CD4-positive, alpha-beta T cell treated with Interferon gamma for 1 hour (primary cell): ENCODE measurements at regions not wholly inside any gene's neighbourhood (a gene's known extent, or its start where the extent isn't known, plus 50 kb on each side); places are given as distances from the start of the nearest gene placed in this dataset.
"Not testable (repeated sequence)": the region's sequence is repeated elsewhere in the genome, so short reads cannot be mapped to it uniquely, and the experiment has no call there.

ENCODE experiments used
- DNase-seq: peaks from one replicate; pipeline ENCODE4 v3.0.0-alpha.2; 2020

DNA sequence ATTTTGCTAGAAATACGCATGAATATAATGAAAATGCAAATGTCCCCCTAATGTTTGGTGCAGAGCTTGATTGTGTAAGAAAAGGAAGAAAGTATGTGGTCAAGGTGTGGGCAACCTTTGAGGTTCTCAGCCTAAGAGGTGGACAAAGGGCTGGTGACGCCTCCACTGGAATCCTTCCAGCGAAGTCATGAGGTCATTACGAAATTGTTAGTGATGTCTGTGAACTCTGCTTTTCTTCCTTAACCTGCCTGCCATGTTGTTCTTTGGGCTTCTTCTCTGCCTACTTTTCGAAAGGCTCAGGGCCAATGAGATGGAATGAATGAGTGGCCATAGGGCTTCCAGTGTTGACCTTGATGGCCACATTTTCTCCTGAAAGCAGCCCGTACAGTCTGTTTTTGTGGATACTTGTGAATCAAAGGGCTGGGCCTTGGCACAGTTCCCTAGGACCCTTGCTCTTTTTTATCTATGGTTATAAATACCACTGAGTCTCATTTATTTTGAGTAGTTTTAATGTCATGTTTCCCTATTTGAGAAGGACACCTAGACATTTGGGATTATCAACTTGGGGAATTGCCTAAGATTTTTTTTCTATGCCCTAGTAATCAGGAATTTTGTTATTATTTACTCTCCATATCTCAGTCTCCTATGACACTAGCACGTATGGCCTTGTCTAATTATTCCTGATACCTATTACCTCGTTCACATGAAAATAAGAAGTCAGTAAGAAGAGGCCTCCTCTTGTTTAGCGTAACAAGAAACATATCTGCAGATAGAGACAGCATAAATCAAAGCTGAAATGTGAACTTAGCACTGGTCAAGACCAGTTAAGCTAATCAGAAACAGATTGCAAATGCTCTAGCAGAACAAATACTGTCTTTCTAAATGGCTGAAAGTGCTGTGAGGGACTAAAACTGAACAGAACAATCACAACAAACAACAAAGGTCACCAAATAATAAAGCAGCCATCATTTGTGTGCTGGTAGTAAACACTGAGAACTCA lies 334.6 kb downstream of the BCL2L11 start:
- DNase-seq = not testable (repeated sequence)

DNA sequence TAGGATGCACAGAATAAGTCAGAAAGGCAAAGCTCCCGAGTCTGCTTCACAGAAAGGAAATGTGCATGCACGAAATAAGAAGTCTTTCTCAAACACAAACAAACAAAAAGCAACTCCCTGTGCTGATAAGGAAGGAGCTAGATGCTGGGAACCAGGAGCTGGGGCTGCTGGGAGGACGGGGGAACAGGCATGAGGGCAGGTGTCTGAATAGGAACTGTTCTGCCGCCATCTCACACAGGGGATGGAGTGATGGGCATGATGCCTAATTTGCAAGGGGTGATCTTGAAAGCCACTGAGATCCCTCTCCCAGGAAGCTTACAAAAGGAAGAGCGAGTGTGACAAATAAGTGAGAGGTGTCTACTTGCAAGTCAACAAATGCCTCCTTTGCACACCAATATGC lies 336.5 kb downstream of the BCL2L11 start:
- not testable (repeated sequence) for DNase-seq

DNA sequence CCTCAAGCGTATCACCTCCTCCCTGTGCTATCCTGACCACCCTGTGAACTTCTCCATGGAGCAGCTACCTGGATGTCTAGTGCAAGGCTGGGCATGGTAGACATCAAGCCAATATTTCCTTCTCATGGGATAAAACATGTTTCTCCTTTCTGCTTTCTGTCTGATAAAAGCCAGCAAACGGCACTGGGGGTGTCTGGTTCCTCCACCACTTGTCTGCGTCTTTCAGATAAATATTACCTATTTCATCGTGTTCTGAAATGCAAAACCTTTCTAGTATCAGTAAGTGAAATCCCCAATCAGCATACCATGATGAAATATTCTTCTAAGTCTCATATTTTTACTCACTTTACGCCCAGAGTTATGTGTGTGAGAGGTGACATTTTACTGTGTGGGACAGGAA lies 340.2 kb downstream of the BCL2L11 start:
- not testable (repeated sequence) for DNase-seq

DNA sequence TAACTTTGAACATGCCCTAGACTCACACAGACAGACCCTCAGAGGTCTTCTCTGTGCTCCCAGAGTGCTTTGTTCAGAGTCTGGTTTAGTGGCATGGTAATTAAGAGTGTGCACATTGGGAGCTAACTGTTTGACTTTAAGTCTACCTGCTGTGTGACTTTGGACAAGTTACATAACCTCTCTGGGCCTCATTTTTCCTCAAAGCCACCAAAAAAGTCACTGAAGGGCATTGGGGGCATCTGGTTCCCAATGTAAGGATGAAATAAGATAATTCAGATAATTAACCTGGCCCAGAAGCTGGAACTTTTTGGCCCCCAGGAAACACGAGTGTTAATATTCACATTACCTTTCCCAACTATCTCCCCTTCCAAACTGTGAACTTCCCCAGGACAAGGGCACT lies 341.1 kb downstream of the BCL2L11 start:
- not testable (repeated sequence) for DNase-seq

DNA sequence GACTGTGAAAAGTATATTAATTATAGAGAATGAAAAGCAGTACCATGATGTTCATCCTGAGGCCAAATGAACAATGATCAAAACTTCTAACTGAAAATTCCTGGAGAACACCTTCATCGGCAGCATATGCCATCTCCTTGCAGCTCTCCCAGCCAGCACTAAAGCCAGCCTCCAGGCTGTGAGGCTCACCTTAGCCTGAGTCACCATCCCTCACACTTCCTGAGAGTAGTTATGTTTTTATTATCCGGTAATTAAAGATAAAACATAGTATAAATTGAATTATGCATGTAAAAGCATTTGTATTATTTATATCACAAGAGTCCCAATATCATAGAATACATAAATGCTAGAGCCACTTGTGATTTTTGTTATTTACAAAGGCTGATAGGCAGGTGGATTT lies 341.9 kb downstream of the BCL2L11 start:
- DNase-seq = not testable (repeated sequence)

DNA sequence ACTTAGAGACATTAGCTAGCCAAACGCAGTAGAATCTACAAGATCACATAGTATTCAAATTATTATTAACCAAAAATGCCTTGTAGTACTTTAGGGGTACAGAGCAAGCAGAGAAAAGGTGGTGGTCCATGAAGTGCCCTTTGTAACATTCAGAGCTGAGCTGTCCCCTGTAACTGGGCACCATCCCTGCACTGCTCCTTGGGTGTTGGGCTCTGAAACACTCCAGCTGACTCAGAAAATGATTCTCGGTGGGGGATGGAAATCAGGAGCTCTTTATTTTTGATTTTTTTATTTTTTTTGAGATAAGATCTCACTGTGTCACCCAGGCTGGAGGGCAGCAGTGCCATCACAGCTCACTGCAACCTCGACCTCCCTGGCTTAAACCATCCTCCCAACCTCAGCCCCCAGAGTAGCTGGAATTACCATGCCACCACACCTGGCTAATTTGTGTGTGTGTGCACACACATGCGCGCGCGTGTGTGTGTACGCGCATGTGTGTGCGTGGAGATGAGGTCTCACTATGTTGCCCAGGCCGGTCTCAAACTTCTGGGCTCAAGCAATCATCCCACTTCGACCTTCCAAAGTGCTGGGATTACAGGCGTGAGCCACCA lies 342.6 kb downstream of the BCL2L11 start:
- not testable (repeated sequence) for DNase-seq

DNA sequence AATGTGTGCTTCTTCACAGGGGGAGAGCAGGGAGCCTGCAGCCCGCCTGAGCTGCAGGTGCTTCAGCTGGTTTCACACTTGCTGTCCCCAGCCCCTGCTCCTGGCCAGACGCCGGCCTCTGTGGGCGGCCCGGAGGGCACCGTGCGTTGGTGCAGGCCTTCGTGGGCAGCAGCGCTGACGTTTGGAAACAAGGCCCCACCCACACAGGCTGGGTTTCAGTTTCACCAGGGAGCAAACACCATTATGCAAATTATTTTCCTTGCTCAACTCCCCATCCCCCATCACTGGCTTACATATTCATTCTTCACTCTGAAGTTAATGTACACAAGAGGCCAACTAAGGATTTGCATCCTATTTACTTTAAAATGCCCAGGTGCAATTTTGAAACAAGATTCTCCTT lies 343.2 kb downstream of the BCL2L11 start:
- DNase-seq = peak; percentile 15

DNA sequence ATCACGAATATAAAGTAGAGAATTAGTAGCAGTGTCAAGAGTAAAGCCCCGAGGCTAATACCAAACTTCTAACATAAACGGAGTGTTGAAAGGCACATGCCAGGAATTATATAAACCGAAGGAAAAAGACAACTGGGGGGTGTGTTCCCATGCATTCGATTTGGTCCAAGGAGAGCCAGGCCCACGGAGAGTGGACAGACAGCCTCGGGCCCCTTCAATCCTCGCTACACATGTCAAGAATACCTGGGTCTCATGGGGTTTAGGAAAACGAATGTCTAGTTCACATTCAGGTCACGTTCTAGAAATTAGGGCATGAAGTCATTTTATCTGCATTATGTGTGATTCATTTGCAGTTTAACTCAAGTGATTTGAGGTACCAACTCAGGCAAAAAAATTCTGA lies 343.7 kb downstream of the BCL2L11 start:
- not testable (repeated sequence) for DNase-seq

DNA sequence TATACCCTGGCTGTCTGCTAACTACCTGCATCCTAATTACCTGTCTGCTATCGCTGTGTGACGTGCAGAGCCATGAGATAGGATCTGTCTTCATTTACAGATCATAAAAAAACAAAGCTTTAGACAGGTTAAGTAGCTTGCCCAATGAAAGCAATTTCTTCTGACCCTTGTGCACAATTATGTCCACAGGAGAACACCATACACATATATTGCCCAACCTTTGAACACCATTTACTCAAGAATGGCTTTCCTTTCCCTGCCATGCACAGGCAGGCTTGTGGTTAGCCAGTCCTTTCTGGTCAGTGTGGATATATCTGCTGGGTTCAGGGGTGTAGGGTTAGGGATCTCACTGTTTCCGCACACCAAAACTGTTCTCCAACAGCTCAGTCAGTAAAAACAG lies 344.8 kb downstream of the BCL2L11 start:
- DNase-seq = not testable (repeated sequence)

DNA sequence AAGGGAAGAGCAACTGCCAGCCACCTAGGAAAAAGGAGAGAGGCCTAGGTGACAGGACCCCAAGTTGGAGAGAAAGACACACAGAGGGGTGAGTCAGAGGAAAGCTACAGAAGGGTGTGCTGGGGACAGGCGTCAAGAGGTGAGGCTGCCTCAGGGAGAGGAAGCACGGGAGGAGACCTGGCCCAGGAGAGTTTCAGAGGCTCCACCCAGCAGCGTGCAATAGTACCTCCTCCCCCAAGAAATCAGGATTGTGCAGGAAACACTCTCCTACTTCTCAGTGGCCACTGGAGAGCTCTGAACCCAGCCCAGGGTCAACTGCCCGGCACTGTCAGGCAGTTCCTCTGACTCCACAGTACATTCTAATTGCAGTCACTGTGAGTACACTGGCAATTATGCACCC lies 346.0 kb downstream of the BCL2L11 start:
- DNase-seq = not testable (repeated sequence)

DNA sequence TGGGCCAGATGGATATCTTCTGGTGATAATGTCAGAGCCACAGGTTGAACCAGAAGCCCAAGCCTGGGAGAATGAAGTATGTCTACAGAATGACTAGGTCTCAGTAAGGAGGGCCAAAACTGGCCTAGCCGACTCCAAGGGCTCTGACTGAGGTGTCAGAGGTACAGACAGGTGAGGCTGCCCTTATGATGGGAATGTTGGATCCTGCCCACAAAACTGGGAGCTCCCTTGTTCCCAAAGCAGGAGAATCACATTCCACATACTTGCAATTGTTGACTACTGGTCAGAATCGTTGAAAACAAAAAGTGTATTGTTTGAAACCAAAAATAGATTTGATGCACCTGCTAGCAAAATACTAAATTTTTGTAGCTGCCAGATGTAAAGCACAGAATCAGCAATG lies 350.2 kb downstream of the BCL2L11 start:
- not testable (repeated sequence) for DNase-seq

DNA sequence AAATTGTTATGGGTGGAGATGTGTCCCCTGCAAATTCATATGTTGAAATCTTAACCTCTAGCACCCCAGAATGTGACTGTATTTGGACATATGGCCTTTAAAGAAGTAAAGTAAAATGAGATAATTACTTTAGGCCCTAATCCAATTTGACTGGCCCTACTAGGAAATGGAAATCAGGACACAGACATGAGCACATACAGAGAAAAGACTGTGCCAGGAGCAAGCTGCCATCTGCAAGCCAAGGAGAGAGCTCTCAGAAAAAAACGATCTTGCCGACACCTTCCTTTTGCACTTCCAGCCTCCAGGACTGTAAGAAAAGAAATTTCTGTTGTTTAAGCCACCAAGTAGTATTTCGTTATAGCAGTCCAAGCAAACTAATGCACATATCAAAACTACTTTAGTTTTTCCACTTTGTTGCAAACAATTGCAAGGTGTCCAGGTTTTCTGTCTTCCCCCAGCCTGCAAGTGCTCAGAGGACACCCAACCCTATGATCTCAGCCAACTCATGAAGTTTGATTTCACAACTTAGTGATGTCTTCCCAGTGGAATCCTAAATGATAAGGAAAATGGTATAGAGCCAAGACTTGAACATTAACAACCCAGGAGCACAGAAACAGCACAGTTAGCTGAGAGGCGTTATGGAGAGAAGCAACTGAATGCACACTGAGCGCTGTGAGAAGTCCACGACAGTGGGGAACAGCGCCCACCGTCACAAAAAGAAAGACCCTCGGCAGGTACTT lies 351.2 kb downstream of the BCL2L11 start:
- DNase-seq = not testable (repeated sequence)

DNA sequence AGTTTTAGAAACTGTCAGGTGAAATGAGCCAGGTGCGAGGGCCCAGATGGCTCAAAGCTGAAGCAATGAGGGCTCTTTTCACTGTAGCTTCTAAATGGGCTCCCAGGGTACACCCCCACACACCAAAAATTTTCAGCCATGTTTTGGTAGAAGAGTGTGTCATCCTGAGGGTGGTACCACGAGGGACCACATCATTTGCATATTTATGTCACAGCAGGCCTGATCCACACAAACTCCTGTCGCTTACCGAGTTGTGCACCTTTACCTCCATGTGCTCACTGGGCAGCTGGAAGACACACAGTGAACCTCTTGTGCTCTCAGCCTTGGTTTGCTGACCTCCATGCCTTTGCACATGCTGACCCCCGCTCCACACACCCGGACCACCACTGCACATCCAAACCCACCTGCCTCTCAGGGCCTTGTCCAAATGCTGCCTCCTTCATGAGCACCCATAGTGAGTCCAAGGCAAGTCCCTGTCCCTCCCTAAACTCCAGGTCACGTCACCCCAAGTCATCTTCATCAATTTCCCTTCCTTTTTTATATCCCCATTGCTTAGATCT lies 352.2 kb downstream of the BCL2L11 start:
- DNase-seq = not testable (repeated sequence)

DNA sequence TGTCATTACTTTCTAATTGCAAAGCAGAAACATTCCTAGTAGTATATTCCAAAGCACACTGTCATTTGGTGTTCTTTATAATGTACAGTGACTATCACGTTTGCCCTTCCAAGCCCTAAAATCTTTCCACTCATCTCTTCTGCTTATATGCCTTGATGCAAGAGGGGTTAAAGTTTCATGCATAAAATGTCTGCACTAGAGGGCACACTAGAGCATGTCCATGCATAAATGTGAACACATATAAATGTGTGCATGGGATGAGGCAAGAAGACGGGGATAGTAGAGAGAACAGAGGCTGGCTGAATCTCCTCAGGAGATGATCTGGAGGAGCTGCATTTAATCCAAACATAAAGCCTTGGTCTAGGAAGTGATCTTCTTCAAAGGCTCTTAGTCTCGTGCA lies 352.8 kb downstream of the BCL2L11 start:
- DNase-seq = not testable (repeated sequence)

DNA sequence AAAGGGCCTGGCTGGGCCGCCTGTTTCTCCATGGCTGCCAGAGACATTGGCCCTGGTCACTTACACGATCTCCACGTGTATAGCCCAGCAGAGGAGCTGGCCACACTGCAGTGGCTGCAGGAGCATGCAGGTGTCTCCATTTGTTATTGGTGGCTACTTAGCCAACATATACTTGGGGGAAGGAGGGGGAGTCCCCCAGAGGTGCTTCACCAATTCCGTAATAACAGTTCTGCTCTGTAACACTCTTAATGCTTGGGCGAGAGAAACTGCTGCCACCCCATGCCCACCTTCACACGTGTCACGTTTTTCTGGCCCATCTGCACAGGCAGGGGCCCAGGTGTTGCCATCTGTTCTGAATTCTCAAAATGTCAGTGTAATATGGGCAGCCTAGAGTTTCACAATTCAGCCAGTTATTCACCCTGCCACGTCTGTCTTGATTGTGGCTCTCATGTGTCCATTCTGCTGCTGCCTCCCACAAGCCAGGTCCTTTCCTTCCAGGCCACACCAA lies 353.5 kb downstream of the BCL2L11 start:
- not testable (repeated sequence) for DNase-seq

DNA sequence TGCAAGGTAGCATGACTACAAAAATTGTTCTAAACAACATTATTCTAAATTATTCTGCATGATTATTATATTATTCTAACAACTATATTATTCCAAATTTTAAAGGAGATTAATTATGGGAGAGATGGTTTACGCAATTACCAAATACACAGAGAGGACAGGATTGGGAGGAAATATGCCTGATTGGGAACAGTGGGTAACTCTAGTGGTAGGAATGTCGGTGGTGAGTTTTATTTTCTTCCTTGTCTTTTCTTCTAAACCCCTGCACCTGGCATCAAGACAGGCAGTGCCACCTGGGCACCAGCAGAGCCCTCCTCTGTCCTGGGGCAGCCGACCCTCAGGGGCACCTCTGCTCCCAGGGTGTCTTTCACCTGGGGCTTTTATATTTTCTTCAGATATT lies 357.6 kb downstream of the BCL2L11 start:
- not testable (repeated sequence) for DNase-seq

DNA sequence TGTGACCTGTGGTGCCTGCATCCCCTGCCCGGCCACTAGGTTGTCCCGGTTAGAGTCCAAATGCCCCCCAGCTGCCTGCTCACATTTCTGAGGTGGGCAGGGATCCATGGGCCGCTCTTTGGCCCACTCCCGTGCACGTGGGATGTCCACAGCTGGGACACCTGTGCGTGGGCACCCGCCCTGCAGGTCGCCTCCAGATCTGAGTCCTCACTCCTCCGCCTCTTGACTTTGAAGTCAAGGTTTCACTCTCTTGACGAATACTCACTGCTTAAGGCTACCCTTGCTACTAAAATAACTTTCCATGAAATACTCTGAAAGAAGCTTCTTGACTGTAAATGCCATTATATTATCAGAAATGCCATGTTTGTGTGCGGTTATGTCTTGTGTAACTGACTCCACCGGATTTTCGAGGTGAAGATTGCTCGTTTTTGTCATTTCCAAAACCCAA lies 358.2 kb downstream of the BCL2L11 start:
- DNase-seq = not testable (repeated sequence)

DNA sequence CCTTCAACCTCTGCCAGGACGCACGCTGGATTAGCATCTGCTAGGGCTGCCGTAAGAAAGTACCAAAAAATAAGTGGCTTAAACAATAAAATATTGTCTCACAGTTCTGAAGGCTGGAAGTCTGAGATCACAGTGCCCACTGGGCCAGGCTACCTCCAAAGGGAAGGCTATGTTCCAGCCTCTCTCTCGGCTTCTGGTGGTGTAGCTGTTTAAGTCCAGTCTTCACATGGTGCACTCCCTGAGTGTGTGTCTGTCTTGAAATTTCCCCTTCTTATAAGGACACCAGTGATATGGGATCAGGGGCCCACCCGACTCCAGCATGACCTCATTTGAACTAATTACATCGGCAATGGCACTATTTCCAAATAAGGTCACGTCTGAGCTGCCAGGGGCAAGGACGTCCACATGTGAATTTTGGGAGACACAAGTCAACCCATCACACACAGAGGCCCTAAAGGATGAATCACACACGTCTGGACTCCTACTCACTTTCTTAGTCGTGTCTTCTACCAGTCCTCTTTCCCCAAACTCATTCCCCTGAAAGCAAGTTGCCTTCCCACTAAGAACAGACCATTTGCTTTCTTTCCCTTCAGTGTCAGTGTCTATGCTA lies 359.4 kb downstream of the BCL2L11 start:
- DNase-seq = not testable (repeated sequence)

DNA sequence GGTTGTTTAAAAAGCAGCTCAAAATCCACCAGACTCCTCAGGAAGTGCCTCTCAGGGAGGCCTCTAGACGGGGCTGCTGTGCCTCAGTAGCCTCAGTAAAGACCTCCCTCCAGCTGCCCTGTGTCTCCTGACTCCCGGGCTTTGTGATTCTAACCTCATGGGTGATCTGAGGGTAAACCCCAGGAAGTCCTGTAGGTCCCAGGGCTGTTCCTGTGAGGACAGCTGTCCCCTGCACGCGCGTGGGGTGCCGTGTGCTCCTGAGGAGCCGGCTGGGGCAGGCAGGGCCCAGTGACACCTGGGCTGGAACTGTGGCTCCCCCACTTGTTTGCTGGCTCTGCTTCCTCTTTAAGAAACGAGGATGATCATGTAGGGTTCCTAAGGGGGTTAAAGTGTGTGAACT lies 359.9 kb downstream of the BCL2L11 start:
- DNase-seq = not testable (repeated sequence)

DNA sequence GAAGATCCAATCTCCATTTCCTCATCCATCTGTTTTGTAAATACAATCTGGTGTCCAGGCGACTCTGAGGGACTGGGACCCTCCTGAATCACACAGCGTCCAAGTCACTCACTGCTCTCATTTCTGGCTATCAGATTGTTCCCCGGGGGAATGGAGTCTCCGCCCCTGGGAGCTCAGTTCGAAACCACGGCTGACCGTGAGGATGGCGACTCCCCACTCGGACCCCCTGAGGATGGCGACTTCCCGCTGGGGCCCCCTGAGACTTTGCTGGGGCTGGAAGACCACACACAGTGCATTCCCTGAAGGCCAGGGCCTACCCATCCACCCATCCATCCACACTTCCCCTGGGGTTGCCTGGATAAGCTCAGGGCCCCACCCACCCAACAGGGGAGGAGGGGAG lies 360.5 kb downstream of the BCL2L11 start:
- DNase-seq = not testable (repeated sequence)

DNA sequence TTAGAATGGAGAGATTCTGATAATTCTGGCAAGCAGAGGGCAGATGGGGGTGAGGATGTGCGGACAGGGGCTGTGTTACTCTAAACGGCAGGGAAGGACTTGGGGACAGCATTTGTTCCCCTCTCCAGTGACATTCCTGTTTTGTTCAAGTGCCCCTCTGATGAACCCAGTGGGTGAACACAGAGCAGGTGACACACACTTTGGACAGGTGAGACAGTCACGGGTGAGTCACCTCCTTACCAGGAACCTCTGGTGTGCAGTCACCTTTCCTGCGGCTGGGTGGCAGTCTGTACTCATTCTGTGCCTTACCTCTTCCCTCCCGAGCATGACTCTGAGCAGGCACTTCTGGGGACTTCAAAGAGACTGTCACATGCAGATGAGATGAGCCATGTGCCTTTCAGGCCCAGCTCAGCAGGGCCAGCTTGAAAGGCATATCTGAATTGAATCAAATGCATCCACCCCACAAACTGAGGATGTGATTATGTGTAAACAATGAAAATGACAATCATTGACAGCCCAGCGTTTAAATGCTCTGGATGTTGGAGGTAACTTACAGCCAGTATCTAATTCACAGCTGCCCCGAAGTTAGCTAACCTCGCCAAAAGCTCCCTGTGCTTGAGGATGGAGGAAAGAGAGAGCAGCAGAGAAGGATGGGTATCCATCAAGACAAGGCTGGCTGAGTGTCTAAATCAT lies 362.4 kb downstream of the BCL2L11 start:
- DNase-seq = not testable (repeated sequence)
